ENCODE measurements at regions not wholly inside any gene's neighbourhood (a gene's known extent, or its start where the extent isn't known, plus 50 kb on each side); places are given as distances from the start of the nearest gene placed in this dataset.

- TF ChIP-seq CTCF (conservative IDR thresholded peaks at IDR 0.05 in 1 of 2, IDR thresholded peaks at IDR 0.05 in 1 of 2; ENCODE audit: low read depth in 1 of 2, low read length in 2 of 2): no peak
- no peak for TF ChIP-seq EZH2 (IDR thresholded peaks at IDR 0.05; ENCODE audit: low read length, missing control alignments)
These were observed 513.7 kb downstream of the RPS24 start for GRCh38 chr10:78547397-78547796.
